ENCODE measurements at regions not wholly inside any gene's neighbourhood (a gene's known extent, or its start where the extent isn't known, plus 50 kb on each side); places are given as distances from the start of the nearest gene placed in this dataset.

DNA sequence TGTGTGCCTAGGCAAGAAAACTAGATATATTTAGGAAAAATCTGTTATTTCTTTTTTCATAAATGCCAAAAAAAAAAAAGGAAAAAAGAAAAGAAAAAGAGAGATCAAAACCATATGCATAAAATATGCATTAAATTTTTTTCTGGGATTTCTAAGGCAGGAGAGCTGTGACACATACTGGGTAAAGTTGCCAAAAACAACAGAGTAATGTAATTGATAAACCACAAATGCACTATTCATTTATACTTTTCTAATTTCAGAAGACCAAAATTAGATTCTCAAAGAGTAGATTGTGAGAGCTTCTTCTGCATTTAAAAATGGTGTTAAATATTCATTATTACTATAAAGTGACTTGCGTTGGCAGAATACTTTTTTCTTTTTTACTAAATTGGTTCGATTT, 673.8 kb upstream of the MGAT4C start:
- TF ChIP-seq, protein P1, sequence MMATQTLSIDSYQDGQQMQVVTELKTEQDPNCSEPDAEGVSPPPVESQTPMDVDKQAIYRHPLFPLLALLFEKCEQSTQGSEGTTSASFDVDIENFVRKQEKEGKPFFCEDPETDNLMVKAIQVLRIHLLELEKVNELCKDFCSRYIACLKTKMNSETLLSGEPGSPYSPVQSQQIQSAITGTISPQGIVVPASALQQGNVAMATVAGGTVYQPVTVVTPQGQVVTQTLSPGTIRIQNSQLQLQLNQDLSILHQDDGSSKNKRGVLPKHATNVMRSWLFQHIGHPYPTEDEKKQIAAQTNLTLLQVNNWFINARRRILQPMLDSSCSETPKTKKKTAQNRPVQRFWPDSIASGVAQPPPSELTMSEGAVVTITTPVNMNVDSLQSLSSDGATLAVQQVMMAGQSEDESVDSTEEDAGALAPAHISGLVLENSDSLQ (IDR thresholded peaks at IDR 0.05) = no peak
- no peak for TF ChIP-seq BHLHE40 (IDR thresholded peaks at IDR 0.05; ENCODE audit: borderline replicate concordance)
- TF ChIP-seq LEF1 (IDR thresholded peaks at IDR 0.05; ENCODE audit: borderline replicate concordance) = no peak
- POLR2A ChIA-PET = no interaction called here
- DNase-seq (ENCODE audit: extremely low spot score) = no peak
- CTCF ChIA-PET = no interaction called here

DNA sequence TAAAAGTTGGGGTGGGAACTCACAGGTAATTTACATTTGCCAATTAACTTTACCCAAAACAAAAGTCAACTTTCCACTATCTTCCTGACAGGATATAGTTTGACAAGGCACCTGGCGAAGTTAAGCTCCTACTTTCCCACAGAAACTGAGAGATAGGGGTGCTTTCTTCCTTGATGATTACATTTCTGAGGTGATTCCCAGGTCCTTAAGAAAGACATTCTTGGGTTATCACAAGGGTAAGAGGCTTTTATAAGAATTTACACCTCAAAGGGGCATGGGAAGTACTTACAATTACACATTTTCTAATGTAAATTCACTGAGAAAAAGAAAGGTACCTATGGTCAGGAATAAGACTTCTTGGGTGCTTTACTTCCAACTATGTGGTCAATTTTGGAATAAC, 660.9 kb upstream of the MGAT4C start:
- TF ChIP-seq L3MBTL2 (conservative IDR thresholded peaks at IDR 0.05) (no peak), ARNT (IDR thresholded peaks at IDR 0.05) (no peak), LEF1 (IDR thresholded peaks at IDR 0.05; ENCODE audit: borderline replicate concordance) (no peak)
- ChIA-PET CTCF (no interaction called here), POLR2A (no interaction called here)

DNA sequence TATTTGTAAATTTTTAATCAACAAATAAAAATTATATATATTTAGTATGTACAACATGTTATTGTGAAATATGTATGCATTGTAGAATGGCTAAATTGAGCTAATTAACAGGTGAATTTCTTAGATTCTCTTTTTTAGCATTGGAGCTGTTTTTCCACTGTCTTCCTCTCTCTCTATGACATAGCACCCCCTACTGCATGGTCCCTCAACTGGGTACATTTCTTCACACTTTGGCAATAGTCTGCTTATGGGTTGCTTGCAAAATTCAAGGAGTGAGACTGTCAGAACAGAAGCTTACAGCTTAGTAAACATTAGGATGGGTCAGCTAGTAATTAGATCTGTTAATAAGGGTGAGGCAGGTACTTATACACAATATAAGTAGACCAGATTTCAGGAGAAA, 658.5 kb upstream of the MGAT4C start:
- TF ChIP-seq SUZ12 (IDR thresholded peaks at IDR 0.05) (no peak), L3MBTL2 (conservative IDR thresholded peaks at IDR 0.05) (no peak), BHLHE40 (IDR thresholded peaks at IDR 0.05; ENCODE audit: borderline replicate concordance) (no peak), TARDBP (IDR thresholded peaks at IDR 0.05) (no peak), NFRKB (IDR thresholded peaks at IDR 0.05) (no peak), ARNT (IDR thresholded peaks at IDR 0.05) (no peak), FOXM1 (IDR thresholded peaks at IDR 0.05; ENCODE audit: borderline replicate concordance) (no peak), ELF4 (IDR thresholded peaks at IDR 0.05) (no peak), ZNF384 (IDR thresholded peaks at IDR 0.05) (no peak), HDGF (IDR thresholded peaks at IDR 0.05; ENCODE audit: borderline replicate concordance) (no peak), LEF1 (IDR thresholded peaks at IDR 0.05; ENCODE audit: borderline replicate concordance) (no peak), CTBP1 (IDR thresholded peaks at IDR 0.05; ENCODE audit: borderline replicate concordance) (no peak), SP1 (IDR thresholded peaks at IDR 0.05) (no peak), FOXA1 (IDR thresholded peaks at IDR 0.05) (no peak), FOXK2 (IDR thresholded peaks at IDR 0.05) (no peak)
- TF ChIP-seq, protein P1 (IDR thresholded peaks at IDR 0.05) = no peak
- CTCF ChIA-PET = interaction anchor here (0.6 to 1.2 kb wide), 4 partner anchors 9 to 936 kb away, joined by 3 to 5 read pairs (median 4); no protein-coding TSS in a partner anchor
- peak; percentile 21 for DNase-seq (ENCODE audit: extremely low spot score)
- POLR2A ChIA-PET = no interaction called here

More for the DNA sequence above, 660.9 kb upstream of the MGAT4C start:
- DNase-seq (ENCODE audit: extremely low spot score) = no peak

DNA sequence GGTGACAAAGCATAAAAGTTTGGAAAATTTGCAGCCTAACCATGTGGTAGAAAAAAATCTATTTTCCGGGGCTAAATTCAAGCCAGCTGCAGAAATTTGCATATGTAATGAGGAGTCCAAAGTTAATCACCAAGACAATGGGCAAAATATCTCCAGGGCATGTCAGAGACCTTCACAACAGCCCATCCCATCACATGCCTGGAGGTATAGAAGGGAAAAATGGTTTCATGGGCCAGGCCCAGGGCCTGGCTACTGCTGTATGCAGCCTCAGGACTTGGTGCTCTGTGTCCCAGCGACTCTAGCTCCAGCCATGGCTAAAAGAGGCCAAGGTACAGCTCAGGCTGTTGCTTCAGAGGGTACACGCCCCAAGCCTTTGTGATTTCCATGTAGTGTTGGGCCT, 655.8 kb upstream of the MGAT4C start:
- ChIA-PET POLR2A (no interaction called here), CTCF (no interaction called here)
- DNase-seq (ENCODE audit: extremely low spot score) = no peak
- TF ChIP-seq FOXK2 (IDR thresholded peaks at IDR 0.05) (no peak), FOXA1 (IDR thresholded peaks at IDR 0.05) (no peak), ARNT (IDR thresholded peaks at IDR 0.05) (no peak), HDGF (IDR thresholded peaks at IDR 0.05; ENCODE audit: borderline replicate concordance) (no peak), SP1 (IDR thresholded peaks at IDR 0.05) (no peak), ELF4 (IDR thresholded peaks at IDR 0.05) (no peak), FOXM1 (IDR thresholded peaks at IDR 0.05; ENCODE audit: borderline replicate concordance) (no peak), NFRKB (IDR thresholded peaks at IDR 0.05) (no peak), ZNF384 (IDR thresholded peaks at IDR 0.05) (no peak), SUZ12 (IDR thresholded peaks at IDR 0.05) (no peak), TARDBP (IDR thresholded peaks at IDR 0.05) (no peak), L3MBTL2 (conservative IDR thresholded peaks at IDR 0.05) (no peak), CTBP1 (IDR thresholded peaks at IDR 0.05; ENCODE audit: borderline replicate concordance) (no peak), BHLHE40 (IDR thresholded peaks at IDR 0.05; ENCODE audit: borderline replicate concordance) (no peak), LEF1 (IDR thresholded peaks at IDR 0.05; ENCODE audit: borderline replicate concordance) (no peak)
- TF ChIP-seq, protein P1 (IDR thresholded peaks at IDR 0.05) = no peak

DNA sequence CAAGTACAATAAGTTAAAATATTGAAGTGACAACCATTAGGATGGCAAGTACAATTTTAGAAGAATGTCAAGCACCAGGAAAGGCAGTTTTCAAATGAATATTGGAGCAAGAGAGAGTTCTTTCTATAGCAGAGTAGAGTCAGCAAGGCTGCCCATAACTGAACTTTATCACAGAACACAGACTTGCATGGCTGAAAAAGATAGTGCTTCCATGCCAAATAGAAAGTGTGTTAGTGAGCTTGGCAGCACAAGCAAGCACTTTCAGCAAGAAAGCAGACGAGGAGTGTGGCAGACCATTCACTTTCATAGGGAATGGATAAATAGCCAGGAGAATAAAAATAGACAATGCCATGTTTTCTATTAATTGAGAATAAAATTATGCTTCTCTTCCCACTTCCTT, 647.0 kb upstream of the MGAT4C start:
- no peak for DNase-seq (ENCODE audit: extremely low spot score)
- ChIA-PET POLR2A (no interaction called here), CTCF (no interaction called here)
- TF ChIP-seq CTBP1 (IDR thresholded peaks at IDR 0.05; ENCODE audit: borderline replicate concordance) (no peak), TARDBP (IDR thresholded peaks at IDR 0.05) (no peak), FOXK2 (IDR thresholded peaks at IDR 0.05) (no peak), ZNF384 (IDR thresholded peaks at IDR 0.05) (no peak), ELF4 (IDR thresholded peaks at IDR 0.05) (no peak), BHLHE40 (IDR thresholded peaks at IDR 0.05; ENCODE audit: borderline replicate concordance) (no peak), SP1 (IDR thresholded peaks at IDR 0.05) (no peak), SUZ12 (IDR thresholded peaks at IDR 0.05) (no peak), NFRKB (IDR thresholded peaks at IDR 0.05) (no peak), HDGF (IDR thresholded peaks at IDR 0.05; ENCODE audit: borderline replicate concordance) (no peak), LEF1 (IDR thresholded peaks at IDR 0.05; ENCODE audit: borderline replicate concordance) (no peak), ARNT (IDR thresholded peaks at IDR 0.05) (no peak), L3MBTL2 (conservative IDR thresholded peaks at IDR 0.05) (no peak), FOXA1 (IDR thresholded peaks at IDR 0.05) (no peak), FOXM1 (IDR thresholded peaks at IDR 0.05; ENCODE audit: borderline replicate concordance) (no peak)
- TF ChIP-seq, protein P1 (IDR thresholded peaks at IDR 0.05) = no peak

DNA sequence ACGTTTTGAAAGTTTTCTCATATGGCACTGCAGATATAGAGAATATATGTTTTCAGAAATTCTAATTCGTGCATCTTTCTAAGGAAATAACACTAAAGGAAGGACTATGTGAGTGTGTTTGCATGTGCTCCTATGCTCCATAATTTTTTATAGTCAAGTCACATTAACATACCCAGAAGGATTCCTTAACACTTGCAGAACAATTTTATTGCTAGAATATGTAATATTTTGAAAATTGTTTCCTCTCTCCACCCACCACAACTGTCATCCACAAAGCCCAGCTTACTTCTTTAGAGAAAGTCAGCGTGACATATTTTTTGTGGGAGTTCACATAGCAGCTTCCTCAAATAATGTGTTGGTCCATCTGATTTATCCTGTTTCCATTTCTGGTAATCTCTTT, 604.6 kb upstream of the MGAT4C start:
- TF ChIP-seq ARNT (IDR thresholded peaks at IDR 0.05) = no peak
- TF ChIP-seq LEF1 (IDR thresholded peaks at IDR 0.05; ENCODE audit: borderline replicate concordance) = no peak
- no peak for TF ChIP-seq BHLHE40 (IDR thresholded peaks at IDR 0.05; ENCODE audit: borderline replicate concordance)
- no peak for TF ChIP-seq TARDBP (IDR thresholded peaks at IDR 0.05)
- no peak for TF ChIP-seq SP1 (IDR thresholded peaks at IDR 0.05)
- TF ChIP-seq, protein P1 (IDR thresholded peaks at IDR 0.05) = no peak
- no peak for DNase-seq (ENCODE audit: extremely low spot score)
- CTCF ChIA-PET = no interaction called here
- POLR2A ChIA-PET = no interaction called here

Measured in HEK293T (cell line).